Vagina (tissue), 2 donors: ENCODE measurements at regions not wholly inside any gene's neighbourhood (a gene's known extent, or its start where the extent isn't known, plus 50 kb on each side); places are given as distances from the start of the nearest gene placed in this dataset.

Source experiments
- DNase-seq, 2 donors: peaks; one replicate each; pipeline ENCODE4 v3.0.0-alpha.2; 2017; ENCODE audit errors: extremely low spot score in 2 of 2
- H3K27ac ChIP-seq: fragments of 200-600 bp; sonication (generic); one replicate; pipeline ENCODE4 v1.5.1; 2019
- H3K27me3 ChIP-seq: fragments of 200-600 bp; sonication (generic); one replicate; pipeline ENCODE4 v1.5.1; 2019
- H3K36me3 ChIP-seq, 2 donors: fragments of 200-600 bp; sonication (generic); one replicate each; pipeline ENCODE4 v1.5.1; 2017 to 2019
- H3K4me1 ChIP-seq: fragments of 200-600 bp; sonication (generic); one replicate; pipeline ENCODE4 v1.5.1; 2019
- H3K4me3 ChIP-seq, 2 donors: fragments of 200-600 bp; sonication (generic); 1 replicate in 1 of 2; 2 replicates in 1 of 2; pipeline ENCODE4 v1.5.1; 2016 to 2019
- H3K9me3 ChIP-seq: fragments of 200-600 bp; sonication (generic); one replicate; pipeline ENCODE4 v1.5.1; 2019
- CTCF ChIP-seq, 3 experiments: fragments of 450-650 bp in 2 of 3; fragments of 200-600 bp in 1 of 3; sonication (generic) in 1 of 3; IDR thresholded peaks; one replicate each; pipeline ENCODE4 v1.5.1; 2017 to 2019; ENCODE audit warnings: antibody characterized with exemption in 3 of 3, mild to moderate bottlenecking in 2 of 3, moderate library complexity in 2 of 3
- POLR2A ChIP-seq, 2 donors: fragments of 450-650 bp; IDR thresholded peaks; one replicate each; pipeline ENCODE4 v1.6.1; 2017; ENCODE audit warnings: antibody characterized with exemption in 2 of 2, mild to moderate bottlenecking in 2 of 2, moderate library complexity in 2 of 2
- POLR2AphosphoS5 ChIP-seq, 2 donors: sonication (generic); formaldehyde crosslinking; IDR thresholded peaks; one replicate each; pipeline ENCODE4 v1.9.0; 2017; ENCODE audit warnings: antibody characterized with exemption in 2 of 2, mild to moderate bottlenecking in 2 of 2, low read depth in 1 of 2; ENCODE audit not compliant: insufficient read depth in 1 of 2
- intact Hi-C: fragments of 100-400 bp; cut with DNase I; formaldehyde crosslinking; loops from one replicate; pipeline ENCODE4 v1.15.1; 2023

GRCh38 chr4:110998320-110998719, 375.4 kb upstream of the PITX2 start:
- no peaks in the 10 kb centered on the region for H3K9me3 ChIP-seq
- H3K4me1 ChIP-seq, result no peaks in the 10 kb centered on the region
- no peak overlapping the region for H3K4me3 ChIP-seq
- H3K27me3 ChIP-seq, result no peaks in the 10 kb centered on the region
- DNase-seq, result no peak
- H3K27ac ChIP-seq, result no peak overlapping the region
- intact Hi-C loops, result no loop called here
- H3K36me3 ChIP-seq, result no peaks in the 10 kb centered on the region
- TF ChIP-seq CTCF (IDR thresholded peaks at IDR 0.05), result no peak
- TF ChIP-seq POLR2A (IDR thresholded peaks at IDR 0.05), result no peak
- TF ChIP-seq POLR2AphosphoS5 (IDR thresholded peaks at IDR 0.05; ENCODE audit: insufficient read depth in 1 of 2, low read depth in 1 of 2), result no peak

DNA sequence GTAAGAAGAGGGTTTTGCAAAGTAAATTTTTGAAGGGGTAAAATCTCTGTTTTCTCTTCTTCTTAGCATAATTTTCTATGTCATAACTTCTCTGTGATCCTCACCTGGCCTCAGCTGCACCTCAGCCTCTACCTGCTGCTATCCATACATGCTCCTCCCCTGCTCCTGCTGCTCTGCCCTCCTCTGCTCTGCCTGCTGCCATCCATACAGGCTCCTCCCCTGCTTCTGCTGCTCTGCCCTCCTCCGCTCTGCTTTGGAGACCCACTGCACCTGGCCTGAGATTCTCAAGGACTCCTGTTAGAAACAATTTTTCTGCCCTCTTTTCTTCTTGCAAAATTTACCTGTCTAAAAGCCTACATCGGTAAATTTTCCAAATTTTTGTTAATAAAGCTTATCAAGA, 388.6 kb upstream of the PITX2 start:
- no peaks in the 10 kb centered on the region for H3K27me3 ChIP-seq
- H3K27ac ChIP-seq, result no peak overlapping the region
- TF ChIP-seq POLR2AphosphoS5 (IDR thresholded peaks at IDR 0.05; ENCODE audit: insufficient read depth in 1 of 2, low read depth in 1 of 2) (no peak), CTCF (IDR thresholded peaks at IDR 0.05) (no peak), POLR2A (IDR thresholded peaks at IDR 0.05) (no peak)
- H3K36me3 ChIP-seq, result no peaks in the 10 kb centered on the region
- no peak for DNase-seq
- intact Hi-C loops, result no loop called here
- no peak overlapping the region for H3K4me3 ChIP-seq
- H3K4me1 ChIP-seq, result no peaks in the 10 kb centered on the region
- H3K9me3 ChIP-seq, result no peaks in the 10 kb centered on the region

- H3K27me3 ChIP-seq, result no peaks in the 10 kb centered on the region
- no peaks in the 10 kb centered on the region for H3K4me1 ChIP-seq
- no peaks in the 10 kb centered on the region for H3K36me3 ChIP-seq
- no peak overlapping the region for H3K4me3 ChIP-seq
- intact Hi-C loops, result no loop called here
- H3K27ac ChIP-seq, result no peak overlapping the region
- no peak for DNase-seq
- no peaks in the 10 kb centered on the region for H3K9me3 ChIP-seq
- TF ChIP-seq CTCF (IDR thresholded peaks at IDR 0.05) (no peak), POLR2A (IDR thresholded peaks at IDR 0.05) (no peak), POLR2AphosphoS5 (IDR thresholded peaks at IDR 0.05; ENCODE audit: insufficient read depth in 1 of 2, low read depth in 1 of 2) (no peak)
Observed at GRCh38 chr4:111013846-111014245, 391.0 kb upstream of the PITX2 start.

DNA sequence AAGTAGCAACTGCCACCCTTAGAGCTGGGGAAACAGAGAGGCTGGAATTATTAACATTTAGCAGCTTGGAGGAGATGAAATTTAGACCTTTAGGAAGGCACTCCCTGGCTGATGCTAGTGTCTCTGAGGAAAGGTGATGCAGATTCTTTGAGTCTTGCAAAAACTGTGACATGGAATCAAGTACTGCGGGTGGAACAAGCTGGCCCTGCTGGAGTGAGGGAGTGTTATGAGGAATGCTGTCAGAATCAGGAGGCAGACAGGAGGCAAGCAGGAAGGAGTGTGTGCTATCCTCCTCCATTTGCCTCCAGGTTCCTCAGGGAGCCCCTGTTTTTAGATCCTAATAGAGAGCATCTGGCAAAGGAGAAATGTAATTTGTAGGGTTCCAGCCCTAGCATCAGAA, 391.7 kb upstream of the PITX2 start:
- intact Hi-C loops, result no loop called here
- Histone ChIP-seq H3K9me3 (no peaks in the 10 kb centered on the region), H3K36me3 (no peaks in the 10 kb centered on the region), H3K4me3 (no peak overlapping the region), H3K4me1 (no peaks in the 10 kb centered on the region), H3K27ac (no peak overlapping the region), H3K27me3 (no peaks in the 10 kb centered on the region)
- DNase-seq, result no peak
- TF ChIP-seq CTCF (IDR thresholded peaks at IDR 0.05) (no peak), POLR2A (IDR thresholded peaks at IDR 0.05) (no peak), POLR2AphosphoS5 (IDR thresholded peaks at IDR 0.05; ENCODE audit: insufficient read depth in 1 of 2, low read depth in 1 of 2) (no peak)

DNA sequence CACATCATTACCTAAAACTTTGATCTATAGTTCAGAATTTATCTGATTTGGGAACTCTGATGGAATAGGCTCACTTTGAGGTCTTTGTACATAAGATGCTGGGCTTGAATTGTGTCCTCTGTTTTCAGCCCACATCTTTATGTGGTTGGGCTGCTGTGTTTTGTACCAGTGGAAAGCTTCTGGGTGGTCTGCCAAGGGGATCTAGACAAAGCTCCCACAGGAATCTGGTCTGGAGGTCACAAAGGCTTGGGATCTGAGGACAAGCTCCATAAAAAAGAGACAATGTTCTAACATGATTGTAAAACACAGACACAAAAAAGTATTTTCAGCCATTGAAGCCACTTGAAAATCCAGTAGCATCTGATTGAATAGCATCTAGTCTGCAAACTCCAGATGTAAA, 393.5 kb upstream of the PITX2 start:
- no peak for DNase-seq
- no peaks in the 10 kb centered on the region for H3K36me3 ChIP-seq
- no peaks in the 10 kb centered on the region for H3K9me3 ChIP-seq
- H3K4me1 ChIP-seq, result no peaks in the 10 kb centered on the region
- no peaks in the 10 kb centered on the region for H3K27me3 ChIP-seq
- no peak overlapping the region for H3K27ac ChIP-seq
- no peak for TF ChIP-seq POLR2A (IDR thresholded peaks at IDR 0.05)
- TF ChIP-seq POLR2AphosphoS5 (IDR thresholded peaks at IDR 0.05; ENCODE audit: insufficient read depth in 1 of 2, low read depth in 1 of 2), result no peak
- no peak for TF ChIP-seq CTCF (IDR thresholded peaks at IDR 0.05)
- no peak overlapping the region for H3K4me3 ChIP-seq
- intact Hi-C loops, result no loop called here
